ENCODE measurements at regions not wholly inside any gene's neighbourhood (a gene's known extent, or its start where the extent isn't known, plus 50 kb on each side); places are given as distances from the start of the nearest gene placed in this dataset.

DNA sequence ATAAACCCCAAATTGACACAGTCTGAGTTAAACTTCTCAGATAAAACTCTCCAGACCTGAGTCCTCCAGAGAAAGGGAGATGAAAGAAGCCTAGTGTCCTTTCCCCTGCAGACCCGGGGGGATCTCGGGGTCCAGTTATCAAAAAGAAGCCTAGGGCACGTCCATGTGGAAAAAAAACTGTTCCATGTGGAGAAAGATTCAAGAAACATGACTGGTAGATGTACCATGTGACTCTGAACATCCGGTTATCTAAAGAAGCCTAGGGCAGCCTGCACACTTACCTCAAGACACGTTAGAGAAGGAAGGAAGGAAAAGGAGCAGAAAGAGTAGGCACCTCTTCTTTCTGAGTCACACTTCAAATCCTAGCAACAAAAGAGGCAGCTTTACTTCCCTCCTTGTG, 421.0 kb downstream of the LRATD1 start:
- TF ChIP-seq SIN3A (IDR thresholded peaks at IDR 0.05; ENCODE audit: borderline replicate concordance, insufficient read depth, low read length) (no peak), TAF1 (IDR thresholded peaks at IDR 0.05; ENCODE audit: borderline replicate concordance, insufficient read depth, low read length) (no peak), FOXP2 (optimal IDR thresholded peaks at IDR 0.05; ENCODE audit: borderline replicate concordance, extremely low read depth, extremely low read length, insufficient read depth) (no peak), POLR2AphosphoS5 (IDR thresholded peaks at IDR 0.05; ENCODE audit: low read depth, low read length) (no peak)
- TF ChIP-seq, protein P1, sequence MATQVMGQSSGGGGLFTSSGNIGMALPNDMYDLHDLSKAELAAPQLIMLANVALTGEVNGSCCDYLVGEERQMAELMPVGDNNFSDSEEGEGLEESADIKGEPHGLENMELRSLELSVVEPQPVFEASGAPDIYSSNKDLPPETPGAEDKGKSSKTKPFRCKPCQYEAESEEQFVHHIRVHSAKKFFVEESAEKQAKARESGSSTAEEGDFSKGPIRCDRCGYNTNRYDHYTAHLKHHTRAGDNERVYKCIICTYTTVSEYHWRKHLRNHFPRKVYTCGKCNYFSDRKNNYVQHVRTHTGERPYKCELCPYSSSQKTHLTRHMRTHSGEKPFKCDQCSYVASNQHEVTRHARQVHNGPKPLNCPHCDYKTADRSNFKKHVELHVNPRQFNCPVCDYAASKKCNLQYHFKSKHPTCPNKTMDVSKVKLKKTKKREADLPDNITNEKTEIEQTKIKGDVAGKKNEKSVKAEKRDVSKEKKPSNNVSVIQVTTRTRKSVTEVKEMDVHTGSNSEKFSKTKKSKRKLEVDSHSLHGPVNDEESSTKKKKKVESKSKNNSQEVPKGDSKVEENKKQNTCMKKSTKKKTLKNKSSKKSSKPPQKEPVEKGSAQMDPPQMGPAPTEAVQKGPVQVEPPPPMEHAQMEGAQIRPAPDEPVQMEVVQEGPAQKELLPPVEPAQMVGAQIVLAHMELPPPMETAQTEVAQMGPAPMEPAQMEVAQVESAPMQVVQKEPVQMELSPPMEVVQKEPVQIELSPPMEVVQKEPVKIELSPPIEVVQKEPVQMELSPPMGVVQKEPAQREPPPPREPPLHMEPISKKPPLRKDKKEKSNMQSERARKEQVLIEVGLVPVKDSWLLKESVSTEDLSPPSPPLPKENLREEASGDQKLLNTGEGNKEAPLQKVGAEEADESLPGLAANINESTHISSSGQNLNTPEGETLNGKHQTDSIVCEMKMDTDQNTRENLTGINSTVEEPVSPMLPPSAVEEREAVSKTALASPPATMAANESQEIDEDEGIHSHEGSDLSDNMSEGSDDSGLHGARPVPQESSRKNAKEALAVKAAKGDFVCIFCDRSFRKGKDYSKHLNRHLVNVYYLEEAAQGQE (IDR thresholded peaks at IDR 0.05; ENCODE audit: insufficient read depth in 1 of 2, low read depth in 2 of 2, low read length in 2 of 2): no peak

All from PFSK-1 (cell line).